CD14-positive monocyte (primary cell): ENCODE measurements at regions not wholly inside any gene's neighbourhood (a gene's known extent, or its start where the extent isn't known, plus 50 kb on each side); places are given as distances from the start of the nearest gene placed in this dataset.

Experiments
- DNase-seq, 3 donors: peaks; one replicate each; pipeline ENCODE4 v3.0.0-alpha.2; 2011 to 2022
- H2AFZ ChIP-seq: 2 replicates; pipeline ENCODE4 v1.6.0; 2012; ENCODE audit warnings: mild to moderate bottlenecking, low read depth, low read length, inconsistent platforms; ENCODE audit not compliant: insufficient read depth, poor library complexity, severe bottlenecking
- H3K27ac ChIP-seq, 2 donors: 1 replicate in 1 of 2; 2 replicates in 1 of 2; pipeline ENCODE4 v1.5.1; 2012 to 2013; ENCODE audit warnings: low read length in 2 of 2, control low read depth in 1 of 2, inconsistent platforms in 1 of 2, low read depth in 1 of 2, mild to moderate bottlenecking in 1 of 2
- H3K27me3 ChIP-seq, 2 donors: one replicate each; pipeline versions ENCODE4 v1.6.0 to v1.6.1; 2011 to 2013; ENCODE audit warnings: low read length in 2 of 2; ENCODE audit not compliant: control insufficient read depth in 2 of 2, insufficient read depth in 2 of 2
- H3K36me3 ChIP-seq, 2 donors: replicated peaks in 1 of 2; 1 replicate in 1 of 2; 2 replicates in 1 of 2; pipeline versions ENCODE4 v1.5.1 to v1.6.1; 2012 to 2013; ENCODE audit warnings: low read length in 2 of 2, control low read depth in 1 of 2, inconsistent platforms in 1 of 2, mild to moderate bottlenecking in 1 of 2; ENCODE audit not compliant: insufficient read depth in 2 of 2, control insufficient read depth in 1 of 2
- H3K4me1 ChIP-seq, 2 donors: 1 replicate in 1 of 2; 2 replicates in 1 of 2; pipeline versions ENCODE4 v1.5.1 to v1.6.1; 2012 to 2013; ENCODE audit warnings: low read length in 2 of 2, control low read depth in 1 of 2, inconsistent platforms in 1 of 2, mild to moderate bottlenecking in 1 of 2, moderate library complexity in 1 of 2; ENCODE audit not compliant: insufficient read depth in 2 of 2, control insufficient read depth in 1 of 2
- H3K4me2 ChIP-seq: replicated peaks from 2 replicates; pipeline ENCODE3; 2012; ENCODE audit warnings: low read length, moderate library complexity, mild to moderate bottlenecking; ENCODE audit not compliant: poor library complexity, severe bottlenecking; ENCODE audit errors: extremely low read depth
- H3K4me3 ChIP-seq, 3 experiments: fragments of 200-600 bp in 1 of 3; sonication (generic) in 1 of 3; replicated peaks in 1 of 3; 1 replicate in 2 of 3; 2 replicates in 1 of 3; pipeline ENCODE4 v1.5.1; 2011 to 2013; ENCODE audit warnings: low read length in 3 of 3, mild to moderate bottlenecking in 3 of 3, control low read depth in 2 of 3, low read depth in 2 of 3, inconsistent platforms in 1 of 3, moderate library complexity in 1 of 3
- H3K79me2 ChIP-seq: 2 replicates; pipeline ENCODE4 v1.6.0; 2012; ENCODE audit warnings: mild to moderate bottlenecking, control low read depth, inconsistent platforms, low read length, moderate library complexity; ENCODE audit not compliant: insufficient read depth
- H3K9ac ChIP-seq: 2 replicates; pipeline ENCODE4 v1.6.0; 2017; ENCODE audit warnings: low read length, mild to moderate bottlenecking; ENCODE audit not compliant: insufficient read depth, poor library complexity, severe bottlenecking
- H3K9me3 ChIP-seq, 2 donors: replicated peaks in 1 of 2; 1 replicate in 1 of 2; 2 replicates in 1 of 2; pipeline versions ENCODE4 v1.5.1 to v1.6.1; 2012 to 2013; ENCODE audit warnings: low read length in 2 of 2, control low read depth in 1 of 2; ENCODE audit not compliant: control insufficient read depth in 1 of 2, insufficient read depth in 1 of 2
- H4K20me1 ChIP-seq: 2 replicates; pipeline ENCODE4 v1.6.0; 2012; ENCODE audit warnings: mild to moderate bottlenecking, low read length, control low read depth, moderate library complexity; ENCODE audit not compliant: insufficient read depth
- H3K27ac Mint-ChIP-seq, 7 donors: one replicate each; pipeline ENCODE4 v1.8.0; 2020; ENCODE audit warnings: mild to moderate bottlenecking in 7 of 7, mixed read lengths in 7 of 7, moderate library complexity in 6 of 7, inconsistent platforms in 2 of 7
- H3K27me3 Mint-ChIP-seq, 3 donors: one replicate each; pipeline ENCODE4 v1.8.0; 2021 to 2022; ENCODE audit warnings: low read depth in 3 of 3, mild to moderate bottlenecking in 3 of 3, mixed read lengths in 3 of 3, moderate library complexity in 3 of 3, inconsistent platforms in 1 of 3
- H3K36me3 Mint-ChIP-seq, 2 donors: one replicate each; pipeline ENCODE4 v1.8.0; 2020; ENCODE audit warnings: mixed read lengths in 2 of 2, inconsistent platforms in 1 of 2, mild to moderate bottlenecking in 1 of 2
- H3K4me1 Mint-ChIP-seq: one replicate; pipeline ENCODE4 v1.8.0; 2020; ENCODE audit warnings: mild to moderate bottlenecking, mixed read lengths
- H3K4me3 Mint-ChIP-seq, 2 donors: one replicate each; pipeline ENCODE4 v1.8.0; 2020; ENCODE audit warnings: mild to moderate bottlenecking in 2 of 2, mixed read lengths in 2 of 2, moderate library complexity in 1 of 2
- H3K9me3 Mint-ChIP-seq, 7 donors: one replicate each; pipeline ENCODE4 v1.8.0; 2020 to 2022; ENCODE audit warnings: mixed read lengths in 7 of 7, mild to moderate bottlenecking in 6 of 7, moderate library complexity in 6 of 7, inconsistent platforms in 2 of 7
- CTCF ChIP-seq: fragments of 200-600 bp; IDR thresholded peaks from one replicate; pipeline ENCODE4 v1.8.0; 2022; ENCODE audit warnings: antibody characterized with exemption, mild to moderate bottlenecking
- WGBS: methylation state at CpG from one replicate; pipeline ENCODE4 v1.1.5; 2013; ENCODE audit warnings: missing lambda C conversion rate; ENCODE audit not compliant: insufficient coverage; 5-methylcytosine and 5-hydroxymethylcytosine counted together
- intact Hi-C, 2 donors: fragments of 100-400 bp; cut with micrococcal nuclease; formaldehyde crosslinking; loops; one replicate each; pipeline versions ENCODE4 v1.15.0 to v1.15.1; 2023

GRCh38 chr3:99199021-99199420 is 297.5 kb upstream of the DCBLD2 start:
- Histone ChIP-seq H3K4me2 (no peak overlapping the region), H2AFZ (no peak overlapping the region), H3K9ac (no peak overlapping the region), H3K9me3 (peaks cover 0 to 3% of the 10 kb centered on the region in 2 donors), H3K4me3 (no peak overlapping the region), H3K79me2 (no peaks in the 10 kb centered on the region), H4K20me1 (no peaks in the 10 kb centered on the region), H3K27ac (no peak overlapping the region), H3K27me3 (no peaks in the 10 kb centered on the region), H3K4me1 (no peaks in the 10 kb centered on the region), H3K36me3 (no peaks in the 10 kb centered on the region)
- Mint-ChIP-seq H3K4me3 (no peak overlapping the region), H3K27ac (no peak overlapping the region), H3K36me3 (no peaks in the 10 kb centered on the region), H3K4me1 (no peaks in the 10 kb centered on the region), H3K9me3 (peaks cover 0 to 4% (median 2%) of the 10 kb centered on the region in 7 donors), H3K27me3 (peaks cover 0 to 2% (median 0%) of the 10 kb centered on the region in 3 donors)
- no peak for DNase-seq
- no CpG with 5 or more reads among the region's 3 CpGs for WGBS
- TF ChIP-seq CTCF: no peak
- intact Hi-C loops: no loop called here

GRCh38 chr3:99191186-99191585 is 289.7 kb upstream of the DCBLD2 start:
- peaks cover 0 to 17% of the 10 kb centered on the region in 2 donors for H3K9me3 ChIP-seq
- no peaks in the 10 kb centered on the region for H3K36me3 ChIP-seq
- no peaks in the 10 kb centered on the region for H3K27me3 ChIP-seq
- no peaks in the 10 kb centered on the region for H3K79me2 ChIP-seq
- no peaks in the 10 kb centered on the region for H4K20me1 ChIP-seq
- no peak for DNase-seq
- no peak for TF ChIP-seq CTCF
- H3K9ac ChIP-seq: no peak overlapping the region
- no peak overlapping the region for H3K27ac ChIP-seq
- Mint-ChIP-seq H3K4me3 (no peak overlapping the region), H3K36me3 (no peaks in the 10 kb centered on the region), H3K4me1 (no peaks in the 10 kb centered on the region), H3K9me3 (peaks cover 0 to 7% (median 2%) of the 10 kb centered on the region in 7 donors), H3K27ac (no peak overlapping the region), H3K27me3 (peaks cover 0 to 2% (median 0%) of the 10 kb centered on the region in 3 donors)
- intact Hi-C loops: no loop called here
- H2AFZ ChIP-seq: no peak overlapping the region
- WGBS: 100% methylated on average over 1 of the region's 3 CpGs
- no peak overlapping the region for H3K4me3 ChIP-seq
- no peak overlapping the region for H3K4me2 ChIP-seq
- H3K4me1 ChIP-seq: no peaks in the 10 kb centered on the region
